SK-N-SH treated with all-trans-retinoic acid at 6 μM for 48 hours (cell line): ENCODE measurements at regions not wholly inside any gene's neighbourhood (a gene's known extent, or its start where the extent isn't known, plus 50 kb on each side); places are given as distances from the start of the nearest gene placed in this dataset.

Source experiments
- ATAC-seq: fragments of 200-7000 bp; cut with Tn5 transposase; 3 replicates; pipeline ENCODE4 v1.9.1; 2020; ENCODE audit warnings: mild to moderate bottlenecking, moderate library complexity
- ARNTL ChIP-seq: fragments of 450-650 bp; formaldehyde crosslinking; IDR thresholded peaks from 2 replicates; pipeline ENCODE4 v1.5.0; 2020; ENCODE audit warnings: low read depth, mild to moderate bottlenecking, moderate library complexity, borderline replicate concordance
- BACH2 ChIP-seq: fragments of 250-450 bp; sonication (Bioruptor Pico); IDR thresholded peaks from 2 replicates; pipeline ENCODE4 v1.9.0; 2021; ENCODE audit warnings: mild to moderate bottlenecking, borderline replicate concordance
- CREB5 ChIP-seq: fragments of 250-450 bp; sonication (Bioruptor Pico); IDR thresholded peaks from 2 replicates; pipeline ENCODE4 v1.5.1; 2020; ENCODE audit warnings: low read depth, mild to moderate bottlenecking, moderate library complexity
- CSDC2 ChIP-seq: fragments of 250-450 bp; sonication (Bioruptor Pico); IDR thresholded peaks from 2 replicates; pipeline ENCODE4 v1.5.0; 2020; ENCODE audit warnings: mild to moderate bottlenecking, moderate library complexity
- CSRNP3 ChIP-seq: fragments of 250-450 bp; sonication (Bioruptor Pico); IDR thresholded peaks from 2 replicates; pipeline ENCODE4 v1.5.1; 2021; ENCODE audit warnings: mild to moderate bottlenecking, moderate library complexity
- ESRRG ChIP-seq: fragments of 250-450 bp; sonication (Bioruptor Pico); IDR thresholded peaks from 2 replicates; pipeline ENCODE4 v1.6.1; 2021; ENCODE audit warnings: mild to moderate bottlenecking
- GLIS3 ChIP-seq: fragments of 250-450 bp; sonication (Bioruptor Pico); IDR thresholded peaks from 2 replicates; pipeline ENCODE4 v1.5.0; 2020; ENCODE audit warnings: mild to moderate bottlenecking, moderate library complexity
- ISL1 ChIP-seq: fragments of 250-450 bp; sonication (Bioruptor Pico); IDR thresholded peaks from 2 replicates; pipeline ENCODE4 v2.1.2; 2022; ENCODE audit warnings: mild to moderate bottlenecking, moderate library complexity
- OSR1 ChIP-seq: fragments of 250-450 bp; sonication (Bioruptor Pico); IDR thresholded peaks from 2 replicates; pipeline ENCODE4 v1.8.0; 2022; ENCODE audit warnings: moderate library complexity, mild to moderate bottlenecking, inconsistent platforms
- PATZ1 ChIP-seq: fragments of 250-450 bp; sonication (Bioruptor Pico); IDR thresholded peaks from 2 replicates; pipeline ENCODE4 v1.8.0; 2020; ENCODE audit warnings: mild to moderate bottlenecking, moderate library complexity, borderline replicate concordance
- POU6F1 ChIP-seq: fragments of 250-450 bp; sonication (Bioruptor Pico); IDR thresholded peaks from 2 replicates; pipeline ENCODE4 v1.8.0; 2021; ENCODE audit warnings: low read depth, mild to moderate bottlenecking, moderate library complexity, borderline replicate concordance
- PPARA ChIP-seq: fragments of 250-450 bp; sonication (Bioruptor Pico); IDR thresholded peaks from 2 replicates; pipeline ENCODE4 v1.5.0; 2020; ENCODE audit warnings: mild to moderate bottlenecking, borderline replicate concordance
- RARB ChIP-seq: fragments of 250-450 bp; sonication (Bioruptor Pico); IDR thresholded peaks from 2 replicates; pipeline ENCODE4 v1.8.0; 2021; ENCODE audit warnings: mild to moderate bottlenecking, moderate library complexity
- SNAI2 ChIP-seq: fragments of 250-450 bp; sonication (Bioruptor Pico); IDR thresholded peaks from 2 replicates; pipeline ENCODE4 v1.5.0; 2020; ENCODE audit warnings: mild to moderate bottlenecking, moderate library complexity
- TCF4 ChIP-seq: fragments of 250-450 bp; sonication (Bioruptor Pico); IDR thresholded peaks from 2 replicates; pipeline ENCODE4 v1.8.0; 2021; ENCODE audit warnings: mild to moderate bottlenecking, moderate library complexity, borderline replicate concordance
- TOX ChIP-seq: fragments of 250-450 bp; sonication (Bioruptor Pico); IDR thresholded peaks from 2 replicates; pipeline ENCODE4 v1.8.0; 2021; ENCODE audit warnings: mild to moderate bottlenecking, moderate library complexity, borderline replicate concordance
- TSHZ2 ChIP-seq: fragments of 250-450 bp; sonication (Bioruptor Pico); IDR thresholded peaks from 2 replicates; pipeline ENCODE4 v1.5.0; 2020; ENCODE audit warnings: mild to moderate bottlenecking, moderate library complexity
- ZC3H10 ChIP-seq: fragments of 250-450 bp; sonication (Bioruptor Pico); IDR thresholded peaks from 2 replicates; pipeline ENCODE4 v1.5.1; 2021; ENCODE audit warnings: mild to moderate bottlenecking, moderate library complexity
- ZFP3 ChIP-seq: fragments of 250-450 bp; sonication (Bioruptor Pico); IDR thresholded peaks from 2 replicates; pipeline ENCODE4 v1.5.0; 2020; ENCODE audit warnings: mild to moderate bottlenecking, moderate library complexity
- ZFP30 ChIP-seq: fragments of 450-650 bp; formaldehyde crosslinking; IDR thresholded peaks from 2 replicates; pipeline ENCODE4 v1.5.0; 2022; ENCODE audit warnings: mild to moderate bottlenecking, moderate library complexity
- ZNF565 ChIP-seq: fragments of 450-650 bp; formaldehyde crosslinking; conservative IDR thresholded peaks from 2 replicates; pipeline ENCODE4 v1.5.0; 2020; ENCODE audit warnings: low read depth, mild to moderate bottlenecking, moderate library complexity
- ZNF70 ChIP-seq: fragments of 450-650 bp; formaldehyde crosslinking; IDR thresholded peaks from 2 replicates; pipeline ENCODE4 v1.5.0; 2020; ENCODE audit warnings: mild to moderate bottlenecking, moderate library complexity
- ZNF8 ChIP-seq: fragments of 450-650 bp; formaldehyde crosslinking; IDR thresholded peaks from 2 replicates; pipeline ENCODE4 v1.5.0; 2020; ENCODE audit warnings: mild to moderate bottlenecking, moderate library complexity

GRCh38 chr10:22476601-22477321 is 131.5 kb downstream of the SPAG6 start:
- no peak for ATAC-seq
- TF ChIP-seq BACH2 (CRISPR knock-in tag) (no peak), TSHZ2 (CRISPR knock-in tag) (no peak), SNAI2 (CRISPR knock-in tag) (no peak), ZNF565 (CRISPR knock-in tag) (no peak), ARNTL (no peak), GLIS3 (CRISPR knock-in tag) (no peak), POU6F1 (CRISPR knock-in tag) (no peak), CSRNP3 (no peak), PPARA (no peak), ZNF70 (CRISPR knock-in tag) (no peak), OSR1 (no peak)
- TF ChIP-seq, all 23 proteins: peak for 0

GRCh38 chr10:22477334-22478287 is 132.3 kb downstream of the SPAG6 start:
- no peak for ATAC-seq
- TF ChIP-seq PATZ1 (CRISPR knock-in tag): no peak
- TF ChIP-seq TOX: no peak
- TF ChIP-seq POU6F1 (CRISPR knock-in tag): no peak
- no peak for TF ChIP-seq BACH2 (CRISPR knock-in tag)
- TF ChIP-seq GLIS3 (CRISPR knock-in tag): no peak
- TF ChIP-seq ZFP3: no peak
- TF ChIP-seq TCF4: no peak
- TF ChIP-seq ISL1: no peak
- TF ChIP-seq ZFP30 (CRISPR knock-in tag): no peak
- TF ChIP-seq ZNF8 (CRISPR knock-in tag): no peak
- TF ChIP-seq CSDC2 (CRISPR knock-in tag): no peak
- TF ChIP-seq ESRRG (CRISPR knock-in tag): no peak
- no peak for TF ChIP-seq ARNTL
- TF ChIP-seq ZNF70 (CRISPR knock-in tag): no peak
- no peak for TF ChIP-seq RARB (CRISPR knock-in tag)
- no peak for TF ChIP-seq CREB5 (CRISPR knock-in tag)
- no peak for TF ChIP-seq ZNF565 (CRISPR knock-in tag)
- no peak for TF ChIP-seq CSRNP3
- no peak for TF ChIP-seq ZC3H10
